Erythroblast (primary cell): ENCODE measurements at regions not wholly inside any gene's neighbourhood (a gene's known extent, or its start where the extent isn't known, plus 50 kb on each side); places are given as distances from the start of the nearest gene placed in this dataset.

ENCODE experiments used
- DNase-seq, 2 experiments: peaks; one replicate each; lab custom pipeline; 2025; lab: John Stamatoyannopoulos, UW
- GATA1 ChIP-seq: IDR thresholded peaks from 2 replicates; pipeline ENCODE4 v1.6.1; 2011; ENCODE audit warnings: low read depth, mild to moderate bottlenecking, control low read depth, low read length, moderate library complexity
- POLR2A ChIP-seq: IDR thresholded peaks from 2 replicates; pipeline ENCODE4 v1.6.1; 2011; ENCODE audit warnings: mild to moderate bottlenecking, low read length

GRCh38 chr1:81149649-81150325, 650.9 kb upstream of the ADGRL2 start:
- DNase-seq = no peak
- TF ChIP-seq GATA1 (no peak), POLR2A (no peak)

- TF ChIP-seq GATA1 (no peak), POLR2A (no peak)
Measured at GRCh38 chr1:81144240-81144825, 656.4 kb upstream of the ADGRL2 start.

GRCh38 chr1:81142099-81142826, 658.5 kb upstream of the ADGRL2 start:
- DNase-seq = no peak
- TF ChIP-seq GATA1 = no peak
- no peak for TF ChIP-seq POLR2A

More at GRCh38 chr1:81144240-81144825, 656.4 kb upstream of the ADGRL2 start:
- DNase-seq = no peak

- DNase-seq = no peak
- TF ChIP-seq POLR2A (no peak), GATA1 (no peak)
Measured at GRCh38 chr1:81135524-81135923, 665.2 kb upstream of the ADGRL2 start.

GRCh38 chr1:81129776-81130175, 671.0 kb upstream of the ADGRL2 start:
- TF ChIP-seq GATA1 = no peak
- no peak for TF ChIP-seq POLR2A
- DNase-seq = no peak

GRCh38 chr1:81129366-81129765, 671.4 kb upstream of the ADGRL2 start:
- no peak for TF ChIP-seq GATA1
- no peak for TF ChIP-seq POLR2A
- DNase-seq = no peak

- TF ChIP-seq POLR2A (no peak), GATA1 (no peak)
- no peak for DNase-seq
Measured at GRCh38 chr1:81128079-81128478, 672.7 kb upstream of the ADGRL2 start.

- TF ChIP-seq POLR2A (no peak), GATA1 (no peak)
- no peak for DNase-seq
Measured at GRCh38 chr1:81126989-81127581, 673.6 kb upstream of the ADGRL2 start.

GRCh38 chr1:81125672-81126071, 675.1 kb upstream of the ADGRL2 start:
- no peak for DNase-seq
- TF ChIP-seq POLR2A (no peak), GATA1 (no peak)

GRCh38 chr1:81121306-81121705, 679.4 kb upstream of the ADGRL2 start:
- TF ChIP-seq GATA1 = no peak
- TF ChIP-seq POLR2A = no peak
- DNase-seq = no peak

GRCh38 chr1:81119319-81119718, 681.4 kb upstream of the ADGRL2 start:
- no peak for TF ChIP-seq POLR2A
- no peak for TF ChIP-seq GATA1

GRCh38 chr1:81118550-81118949, 682.2 kb upstream of the ADGRL2 start:
- TF ChIP-seq POLR2A = no peak
- no peak for TF ChIP-seq GATA1
- no peak for DNase-seq

More at GRCh38 chr1:81119319-81119718, 681.4 kb upstream of the ADGRL2 start:
- DNase-seq = no peak

- no peak for DNase-seq
- TF ChIP-seq GATA1 (no peak), POLR2A (no peak)
Measured at GRCh38 chr1:81115422-81115821, 685.3 kb upstream of the ADGRL2 start.

GRCh38 chr1:81114191-81114590, 686.5 kb upstream of the ADGRL2 start:
- DNase-seq = no peak
- TF ChIP-seq POLR2A (no peak), GATA1 (no peak)
